ENCODE measurements at regions not wholly inside any gene's neighbourhood (a gene's known extent, or its start where the extent isn't known, plus 50 kb on each side); places are given as distances from the start of the nearest gene placed in this dataset.

DNA sequence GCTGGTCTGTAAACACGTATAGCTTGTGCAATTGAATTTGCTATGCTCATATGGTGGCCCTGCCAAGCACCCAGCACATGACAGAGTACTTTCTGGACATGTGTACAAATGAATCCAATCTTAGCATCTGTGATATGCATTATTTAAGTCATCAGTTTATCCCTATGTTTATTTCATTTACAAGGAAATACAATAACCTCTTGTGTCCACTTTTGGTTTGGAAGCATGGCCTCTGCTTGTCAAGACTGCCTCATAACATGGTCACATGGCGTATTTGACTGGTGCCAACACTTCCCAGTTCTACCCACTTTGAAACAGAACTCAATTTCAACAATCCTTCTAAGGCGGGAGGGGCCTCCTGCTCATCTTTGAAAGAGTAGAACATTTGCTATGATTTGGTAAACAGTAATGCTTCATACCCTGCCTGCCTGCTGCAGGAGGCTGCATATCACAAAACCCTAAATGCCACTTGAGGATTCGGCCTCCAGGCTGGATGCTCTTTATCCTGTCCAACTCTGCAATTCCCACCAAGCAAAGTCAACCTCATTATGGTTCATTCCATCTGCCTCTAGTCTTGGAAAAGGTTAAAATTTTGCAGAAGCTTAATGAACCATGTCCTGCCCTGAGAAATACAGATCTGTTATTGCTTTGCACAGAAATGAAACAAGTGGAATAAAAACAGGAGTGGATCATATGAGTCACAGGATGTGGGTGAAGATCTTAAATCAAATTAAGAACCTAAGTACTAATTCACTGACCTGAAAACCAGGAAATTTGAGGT lies 151.3 kb downstream of the CYSLTR2 start:
- H3K9me3 ChIP-seq = no peaks in the 10 kb centered on the region
- H3K4me1 ChIP-seq = no peaks in the 10 kb centered on the region
- no peaks in the 10 kb centered on the region for H3K36me3 ChIP-seq
- H3K4me3 ChIP-seq = no peak overlapping the region
- intact Hi-C loops (cut with DNase I; ENCODE audit: low total_unique reads) = no loop called here
- DNase-seq = no peak
- H3K27me3 ChIP-seq = no peaks in the 10 kb centered on the region
- peak overlapping the region in 1 of 2 donors; percentile 9 for H3K27ac ChIP-seq
- TF ChIP-seq, protein P1, sequence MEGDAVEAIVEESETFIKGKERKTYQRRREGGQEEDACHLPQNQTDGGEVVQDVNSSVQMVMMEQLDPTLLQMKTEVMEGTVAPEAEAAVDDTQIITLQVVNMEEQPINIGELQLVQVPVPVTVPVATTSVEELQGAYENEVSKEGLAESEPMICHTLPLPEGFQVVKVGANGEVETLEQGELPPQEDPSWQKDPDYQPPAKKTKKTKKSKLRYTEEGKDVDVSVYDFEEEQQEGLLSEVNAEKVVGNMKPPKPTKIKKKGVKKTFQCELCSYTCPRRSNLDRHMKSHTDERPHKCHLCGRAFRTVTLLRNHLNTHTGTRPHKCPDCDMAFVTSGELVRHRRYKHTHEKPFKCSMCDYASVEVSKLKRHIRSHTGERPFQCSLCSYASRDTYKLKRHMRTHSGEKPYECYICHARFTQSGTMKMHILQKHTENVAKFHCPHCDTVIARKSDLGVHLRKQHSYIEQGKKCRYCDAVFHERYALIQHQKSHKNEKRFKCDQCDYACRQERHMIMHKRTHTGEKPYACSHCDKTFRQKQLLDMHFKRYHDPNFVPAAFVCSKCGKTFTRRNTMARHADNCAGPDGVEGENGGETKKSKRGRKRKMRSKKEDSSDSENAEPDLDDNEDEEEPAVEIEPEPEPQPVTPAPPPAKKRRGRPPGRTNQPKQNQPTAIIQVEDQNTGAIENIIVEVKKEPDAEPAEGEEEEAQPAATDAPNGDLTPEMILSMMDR (IDR thresholded peaks at IDR 0.05) = no peak

DNA sequence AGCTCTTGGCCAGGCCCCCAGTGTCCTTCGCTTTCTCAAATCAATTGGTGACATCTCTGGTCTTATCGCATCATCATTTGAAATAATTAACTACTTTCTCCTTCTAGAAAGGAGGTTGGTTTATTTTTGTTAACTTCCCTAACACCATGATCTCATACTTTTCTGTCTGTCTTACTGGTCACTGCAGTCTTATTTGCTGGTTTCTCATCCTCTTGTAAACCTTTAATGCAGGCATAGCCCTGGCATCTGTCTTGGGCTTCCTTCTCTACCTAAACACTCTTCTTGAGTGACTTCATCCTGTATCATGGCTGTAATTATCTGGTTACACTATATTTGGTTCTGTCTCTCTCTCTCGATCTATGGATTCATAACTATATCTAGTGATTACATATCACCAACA lies 152.8 kb downstream of the CYSLTR2 start:
- intact Hi-C loops (cut with DNase I; ENCODE audit: low total_unique reads) = no loop called here
- DNase-seq = no peak
- H3K27ac ChIP-seq = no peak overlapping the region
- no peaks in the 10 kb centered on the region for H3K9me3 ChIP-seq
- H3K36me3 ChIP-seq = no peaks in the 10 kb centered on the region
- no peaks in the 10 kb centered on the region for H3K4me1 ChIP-seq
- TF ChIP-seq, protein P1 (IDR thresholded peaks at IDR 0.05) = no peak
- no peak for TF ChIP-seq POLR2A (IDR thresholded peaks at IDR 0.05)
- H3K4me3 ChIP-seq = no peak overlapping the region
- H3K27me3 ChIP-seq = no peaks in the 10 kb centered on the region

DNA sequence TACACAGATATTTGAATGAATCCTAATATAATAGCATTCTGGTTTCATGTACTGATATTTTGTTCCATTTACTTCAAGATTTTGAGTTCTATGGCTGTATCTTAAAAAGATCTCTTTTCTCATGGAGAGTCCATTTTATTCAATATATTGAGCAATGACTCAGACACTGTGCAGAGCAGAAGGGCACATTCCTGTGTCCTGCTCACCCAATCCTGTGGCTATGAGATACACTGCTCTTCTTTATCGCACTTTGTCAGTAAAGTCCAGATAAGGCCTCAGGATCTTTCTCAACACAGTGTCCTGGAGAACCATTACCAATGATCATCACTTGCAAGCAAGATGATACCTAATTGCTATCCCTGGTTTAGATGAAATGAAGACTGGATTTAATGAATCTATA lies 155.0 kb downstream of the CYSLTR2 start:
- Histone ChIP-seq H3K9me3 (no peaks in the 10 kb centered on the region), H3K27ac (no peak overlapping the region), H3K4me1 (no peaks in the 10 kb centered on the region), H3K36me3 (no peaks in the 10 kb centered on the region), H3K27me3 (no peaks in the 10 kb centered on the region), H3K4me3 (no peak overlapping the region)
- TF ChIP-seq, protein P1 (IDR thresholded peaks at IDR 0.05) = no peak
- TF ChIP-seq POLR2A (IDR thresholded peaks at IDR 0.05) = no peak
- no peak for DNase-seq
- intact Hi-C loops (cut with DNase I; ENCODE audit: low total_unique reads) = no loop called here

DNA sequence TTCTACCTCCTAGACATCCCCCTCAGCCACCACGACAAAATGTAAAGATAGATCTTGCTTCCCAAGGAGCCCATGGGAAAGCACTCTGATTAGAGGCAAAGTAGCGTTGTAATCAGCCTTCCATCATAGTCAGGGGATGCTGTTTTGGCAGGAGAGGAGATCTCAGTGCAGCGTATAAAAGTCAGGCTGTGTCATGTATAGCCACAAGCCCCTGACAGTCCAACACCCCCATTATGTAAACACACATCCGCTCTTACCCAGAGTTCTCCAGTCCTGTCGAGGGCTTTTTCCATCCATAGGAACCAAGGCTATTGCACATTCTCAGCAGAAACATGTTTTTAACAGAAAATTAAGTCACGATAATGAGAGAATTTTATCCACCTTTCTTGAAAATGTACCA lies 156.3 kb downstream of the CYSLTR2 start:
- intact Hi-C loops (cut with DNase I; ENCODE audit: low total_unique reads) = no loop called here
- Histone ChIP-seq H3K36me3 (no peaks in the 10 kb centered on the region), H3K27ac (no peak overlapping the region), H3K4me3 (no peak overlapping the region), H3K9me3 (no peaks in the 10 kb centered on the region), H3K27me3 (no peaks in the 10 kb centered on the region), H3K4me1 (no peaks in the 10 kb centered on the region)
- TF ChIP-seq, protein P1 (IDR thresholded peaks at IDR 0.05) = no peak
- no peak for TF ChIP-seq POLR2A (IDR thresholded peaks at IDR 0.05)
- DNase-seq = no peak

DNA sequence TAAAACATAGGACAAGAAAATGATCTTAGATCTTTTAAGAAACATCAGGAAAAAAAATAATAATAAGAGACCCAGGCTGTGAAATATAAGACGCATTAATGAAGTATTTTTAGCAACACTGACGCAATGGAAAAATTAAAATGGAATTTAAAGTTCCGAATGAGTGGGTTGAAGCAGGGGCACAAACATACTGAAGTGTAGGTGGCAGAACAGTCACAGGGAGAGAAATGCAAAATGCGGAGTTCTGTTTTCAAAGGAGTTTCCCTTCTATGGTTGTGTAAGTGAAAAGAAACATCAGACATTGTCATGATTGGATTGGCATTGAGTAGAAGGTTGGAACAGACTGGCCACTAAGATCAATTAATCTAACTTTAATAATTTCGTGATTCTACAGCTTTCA lies 159.8 kb downstream of the CYSLTR2 start:
- DNase-seq = no peak
- H3K4me1 ChIP-seq = no peaks in the 10 kb centered on the region
- intact Hi-C loops (cut with DNase I; ENCODE audit: low total_unique reads) = no loop called here
- H3K36me3 ChIP-seq = no peaks in the 10 kb centered on the region
- no peak overlapping the region for H3K27ac ChIP-seq
- TF ChIP-seq, protein P1 (IDR thresholded peaks at IDR 0.05) = no peak
- no peak for TF ChIP-seq POLR2A (IDR thresholded peaks at IDR 0.05)
- H3K4me3 ChIP-seq = no peak overlapping the region
- no peaks in the 10 kb centered on the region for H3K9me3 ChIP-seq
- H3K27me3 ChIP-seq = no peaks in the 10 kb centered on the region

Data from uterus (tissue), 3 donors.